Activated CD8-positive, alpha-beta memory T cell treated with anti-CD3 and anti-CD28 coated beads, Interleukin-2, amount 50 U/mL, for 24 hours (primary cell): ENCODE measurements at regions not wholly inside any gene's neighbourhood (a gene's known extent, or its start where the extent isn't known, plus 50 kb on each side); places are given as distances from the start of the nearest gene placed in this dataset.

Experiments
- DNase-seq: peaks from one replicate; pipeline ENCODE4 v3.0.0-alpha.2; 2020; ENCODE audit errors: extremely low read depth

GRCh38 chr6:148090326-148090725 is 252.3 kb upstream of the SASH1 start:
- DNase-seq: no peak

- DNase-seq: no peak
Measured at GRCh38 chr6:148091394-148091793, 251.2 kb upstream of the SASH1 start.

DNA sequence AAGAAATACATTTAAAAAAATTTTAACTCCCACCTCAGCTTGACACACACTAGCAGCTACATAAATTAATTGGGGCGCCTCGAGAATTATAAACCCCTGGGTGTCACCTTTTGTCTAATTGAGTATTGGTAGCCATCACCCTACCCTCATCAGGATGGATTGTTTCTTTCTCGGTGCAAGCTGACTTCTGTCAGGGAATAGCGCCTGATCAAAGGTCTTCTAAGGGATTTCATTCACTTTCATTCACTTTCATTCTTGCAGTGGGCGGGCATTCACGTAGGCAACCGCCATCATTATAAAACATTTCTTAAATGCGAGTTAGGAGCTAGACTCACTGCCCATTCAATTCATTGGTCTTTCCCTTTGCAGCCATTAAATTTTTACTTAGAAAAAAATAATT is 239.2 kb upstream of the SASH1 start:
- DNase-seq: no peak

- no peak for DNase-seq
Measured at GRCh38 chr6:148104131-148104530, 238.5 kb upstream of the SASH1 start.

- DNase-seq: no peak
Measured at GRCh38 chr6:148105695-148106094, 236.9 kb upstream of the SASH1 start.

DNA sequence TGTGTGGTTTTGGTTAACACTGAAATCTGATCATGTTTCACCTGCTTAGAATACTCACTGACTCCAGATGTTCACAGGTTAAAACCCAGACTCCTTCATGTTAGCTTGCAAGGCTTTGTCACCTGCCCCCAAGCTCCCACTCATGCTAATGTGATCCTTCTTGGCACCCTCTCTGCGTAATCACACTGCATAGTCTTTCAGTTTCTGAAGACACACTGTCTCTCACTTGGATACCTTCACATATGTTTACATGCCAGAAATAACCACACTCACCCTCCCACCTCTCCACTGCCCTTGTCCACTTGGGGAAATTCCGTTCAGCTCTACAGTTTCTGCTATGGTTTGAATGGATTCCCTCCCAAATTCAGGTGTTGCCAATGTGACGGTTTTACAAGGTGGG is 234.7 kb upstream of the SASH1 start:
- no peak for DNase-seq

DNA sequence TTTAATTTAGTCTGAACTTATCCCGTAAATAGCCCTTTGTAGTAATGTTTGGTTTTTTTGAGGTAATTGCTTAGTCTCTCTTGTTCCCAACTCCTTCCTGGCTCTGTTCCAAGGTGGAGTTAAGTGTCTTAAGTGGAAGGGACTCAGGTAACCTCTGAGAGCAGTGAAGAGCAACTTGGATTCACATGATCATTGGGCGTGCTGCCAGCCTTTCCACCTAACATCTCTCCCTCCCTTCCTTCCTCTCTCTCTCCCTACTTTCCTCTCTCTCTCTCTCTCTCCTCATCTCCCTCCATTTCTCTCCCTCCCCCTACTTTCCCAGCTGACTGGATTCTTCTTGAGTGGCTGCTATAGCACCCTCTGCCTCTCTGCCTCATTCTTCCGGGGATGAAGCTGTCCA is 232.9 kb upstream of the SASH1 start:
- DNase-seq: no peak

DNA sequence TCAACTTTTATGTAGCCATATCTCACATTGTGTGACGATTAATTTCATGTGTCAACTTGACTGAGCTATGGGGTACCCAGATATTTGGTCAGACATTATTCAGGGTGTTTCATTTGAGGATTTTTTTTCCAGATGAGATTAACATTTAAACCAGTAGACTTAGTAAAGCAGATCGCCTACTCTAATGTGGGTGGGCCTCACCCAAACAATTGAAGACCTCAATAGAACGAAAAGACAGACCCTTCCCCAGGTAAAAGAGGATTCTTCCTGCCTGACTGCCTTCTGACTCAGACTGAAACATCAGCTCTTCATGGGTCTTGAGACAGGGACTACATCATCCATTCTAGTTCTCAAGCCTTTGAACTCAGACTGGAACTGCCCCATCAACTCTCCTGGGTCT is 231.7 kb upstream of the SASH1 start:
- no peak for DNase-seq

DNA sequence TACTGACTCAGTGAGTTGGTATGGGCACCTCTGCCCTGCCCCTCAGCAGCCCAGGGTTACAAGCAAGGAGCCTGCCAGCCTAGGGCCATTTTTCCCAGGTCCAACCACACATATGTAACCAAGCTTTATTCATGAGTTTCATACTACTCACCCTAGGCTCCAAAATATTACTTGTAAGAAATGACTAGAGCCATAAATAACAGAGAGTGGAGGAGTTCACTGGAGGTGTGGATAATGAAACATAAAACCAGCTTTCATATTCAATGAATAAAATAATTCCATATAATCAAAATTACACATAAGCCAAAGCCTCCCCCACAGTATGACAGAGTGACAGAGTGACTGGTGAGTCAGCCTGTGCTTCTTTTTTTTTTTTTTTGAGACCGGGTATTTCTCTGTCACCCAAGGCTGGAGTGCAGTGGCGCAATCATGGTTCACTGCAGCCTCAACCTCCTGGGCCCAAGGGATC is 229.8 kb upstream of the SASH1 start:
- DNase-seq: no peak

GRCh38 chr6:148116001-148116400 is 226.6 kb upstream of the SASH1 start:
- DNase-seq: no peak

GRCh38 chr6:148118244-148118643 is 224.4 kb upstream of the SASH1 start:
- no peak for DNase-seq

- DNase-seq: no peak
Measured at GRCh38 chr6:148128014-148128730, 214.5 kb upstream of the SASH1 start.

DNA sequence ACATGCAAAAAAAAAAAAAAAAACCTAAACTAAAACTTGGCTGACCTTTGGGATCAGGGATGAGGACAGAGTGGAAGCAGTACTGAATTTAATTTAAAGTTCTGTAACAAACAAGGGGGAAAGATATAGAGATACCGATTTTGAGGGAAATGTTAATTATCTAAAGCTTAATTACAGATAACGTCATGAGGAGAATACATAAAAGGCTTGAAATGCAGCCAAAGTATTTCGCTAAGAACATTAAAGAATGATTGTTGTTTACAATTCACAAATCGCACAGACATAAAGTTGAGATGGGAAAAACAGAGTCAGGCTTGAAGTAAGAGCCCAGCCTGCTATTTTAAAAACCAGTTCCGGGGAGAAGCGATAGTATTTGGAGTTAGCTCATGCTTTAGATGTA is 208.0 kb upstream of the SASH1 start:
- no peak for DNase-seq

DNA sequence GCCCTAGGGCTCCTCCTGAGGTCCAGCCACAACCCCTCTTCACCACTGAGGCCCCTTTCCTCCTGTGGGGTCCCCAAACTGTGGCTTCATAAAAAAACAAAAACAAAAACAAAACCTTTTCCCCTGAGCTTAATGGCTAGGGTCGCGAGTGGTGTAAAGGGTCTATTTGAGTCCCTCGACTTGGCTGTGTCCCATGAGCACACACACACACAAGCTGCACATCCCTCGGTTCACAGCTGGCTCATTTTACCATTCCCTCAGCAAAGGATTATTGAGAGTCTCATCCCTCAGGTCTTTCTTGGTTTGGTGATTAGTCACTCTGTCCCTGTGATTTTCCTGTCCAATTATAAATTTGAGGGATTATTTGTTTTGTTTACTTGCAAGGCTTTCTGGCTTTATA is 206.1 kb upstream of the SASH1 start:
- DNase-seq: no peak

DNA sequence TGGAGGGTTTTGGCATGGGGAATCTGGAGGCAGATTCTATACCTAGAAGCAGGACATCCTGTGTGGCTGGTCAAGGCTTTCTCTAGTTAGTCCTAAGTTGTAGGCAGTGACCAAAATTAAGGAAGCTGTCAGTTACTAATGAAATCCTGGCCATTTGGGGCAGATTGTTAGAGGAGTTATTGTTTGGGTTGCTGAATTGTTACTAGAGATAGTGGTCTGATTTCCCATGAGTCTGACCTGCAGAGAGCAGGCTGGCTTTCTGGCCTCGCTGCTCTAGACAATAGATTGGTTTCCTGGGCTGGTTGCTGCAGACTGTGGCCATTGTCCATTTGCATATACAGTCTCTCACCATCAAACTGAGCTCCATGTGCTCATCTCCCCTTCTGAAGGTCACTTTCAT is 205.0 kb upstream of the SASH1 start:
- no peak for DNase-seq

- no peak for DNase-seq
Measured at GRCh38 chr6:148138573-148138972, 204.1 kb upstream of the SASH1 start.

- DNase-seq: no peak
Measured at GRCh38 chr6:148140772-148141557, 201.7 kb upstream of the SASH1 start.

- no peak for DNase-seq
Measured at GRCh38 chr6:148142821-148143220, 199.8 kb upstream of the SASH1 start.

GRCh38 chr6:148143771-148144170 is 198.9 kb upstream of the SASH1 start:
- no peak for DNase-seq

- peak; percentile 29 for DNase-seq
Measured at GRCh38 chr6:148144917-148145521, 197.6 kb upstream of the SASH1 start.

DNA sequence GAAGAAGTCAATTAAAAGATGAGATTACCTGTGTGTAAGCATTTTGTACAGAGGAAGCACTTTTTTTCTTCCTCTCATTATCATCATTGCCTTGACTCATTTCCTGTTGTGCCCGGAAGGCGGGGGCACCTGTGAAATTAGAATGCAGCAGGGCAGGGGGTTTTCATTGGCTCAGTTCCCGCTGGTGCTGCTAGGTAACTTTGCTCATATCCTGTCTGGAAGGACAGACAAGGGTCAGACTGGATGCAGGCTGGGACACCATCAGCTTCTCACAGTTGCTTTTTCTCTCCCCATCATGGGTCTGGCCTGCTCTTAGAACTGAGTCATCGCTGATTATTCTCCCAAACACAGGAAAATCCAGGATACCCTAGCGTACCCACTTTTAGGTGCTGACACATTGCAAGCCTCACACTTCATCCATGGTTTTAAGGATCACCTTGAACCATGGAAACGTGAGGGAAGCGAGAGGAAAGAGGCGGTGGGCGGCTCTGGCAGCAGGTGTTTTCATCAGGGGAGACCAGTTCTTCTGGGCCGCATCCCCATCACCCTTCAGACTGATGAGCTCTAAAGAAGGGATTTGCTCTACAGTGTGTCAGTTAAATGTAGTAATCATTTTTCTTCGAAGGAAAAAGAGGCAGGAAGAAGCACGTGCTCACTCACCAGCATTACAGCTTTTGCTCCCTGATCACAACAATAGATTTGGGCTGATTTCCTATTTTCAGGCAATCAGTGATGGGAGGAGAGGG is 195.7 kb upstream of the SASH1 start:
- DNase-seq: peak; percentile 3

GRCh38 chr6:148147463-148147830 is 195.2 kb upstream of the SASH1 start:
- DNase-seq: no peak
